Mammary epithelial cell (primary cell): ENCODE measurements at regions not wholly inside any gene's neighbourhood (a gene's known extent, or its start where the extent isn't known, plus 50 kb on each side); places are given as distances from the start of the nearest gene placed in this dataset.

Experiments
- CTCF ChIP-seq, 2 donors: IDR thresholded peaks in 1 of 2; conservative IDR thresholded peaks in 1 of 2; 2 replicates each; pipeline ENCODE4 v1.5.1; 2011 to 2012; ENCODE audit warnings: inconsistent platforms in 2 of 2, low read length in 2 of 2, mild to moderate bottlenecking in 2 of 2, control low read depth in 1 of 2, low read depth in 1 of 2; ENCODE audit not compliant: insufficient read depth in 1 of 2; ENCODE audit errors: extremely low read depth in 1 of 2
- EZH2 ChIP-seq: IDR thresholded peaks from 2 replicates; pipeline ENCODE4 v1.6.1; 2012; ENCODE audit warnings: low read length, inconsistent platforms, borderline replicate concordance

- TF ChIP-seq CTCF (conservative IDR thresholded peaks at IDR 0.05 in 1 of 2, IDR thresholded peaks at IDR 0.05 in 1 of 2; ENCODE audit: extremely low read depth in 1 of 2, insufficient read depth in 1 of 2, low read depth in 1 of 2, low read length in 2 of 2) (no peak), EZH2 (no peak)
These were observed 261.1 kb downstream of the SNCA start for GRCh38 chr4:89575840-89576239.
